ENCODE measurements at regions not wholly inside any gene's neighbourhood (a gene's known extent, or its start where the extent isn't known, plus 50 kb on each side); places are given as distances from the start of the nearest gene placed in this dataset.

DNA sequence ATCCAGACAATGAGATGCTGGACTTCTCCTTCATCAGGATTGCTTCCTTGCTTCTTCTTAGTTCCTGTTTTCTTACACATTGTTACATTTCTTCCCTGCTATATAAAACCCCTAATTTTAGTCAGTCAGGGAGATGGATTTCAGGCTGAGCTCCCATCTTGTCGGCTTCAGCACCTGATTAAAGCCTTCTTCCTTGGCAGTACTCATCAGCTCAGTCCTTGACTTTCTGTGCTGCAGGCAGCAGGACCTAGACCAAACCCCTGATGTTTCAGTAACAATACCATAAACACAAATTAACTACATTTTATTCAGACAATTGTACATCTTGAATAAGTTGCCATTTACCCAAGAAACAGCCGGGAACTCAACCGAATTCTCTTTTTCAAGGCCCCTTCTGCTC lies 156.4 kb upstream of the RREB1 start:
- Histone ChIP-seq H3K27ac (ENCODE audit: extremely low read depth, low read depth, low read length) (no peak overlapping the region), H3K27me3 (ENCODE audit: control insufficient read depth in 2 of 2, insufficient read depth in 2 of 2, low read length in 2 of 2) (no peaks in the 10 kb centered on the region), H3K4me1 (replicated peaks in 1 of 2; ENCODE audit: control insufficient read depth in 2 of 2, insufficient read depth in 2 of 2, low read length in 2 of 2) (peaks cover 0 to 3% of the 10 kb centered on the region in 2 experiments; a peak in 1 of 5 replicates), H2AFZ (ENCODE audit: low read depth, low read length) (no peak overlapping the region), H3K36me3 (ENCODE audit: control insufficient read depth, insufficient read depth, low read length) (no peaks in the 10 kb centered on the region), H3K4me2 (ENCODE audit: insufficient read depth, low read length) (no peak overlapping the region), H3K79me2 (ENCODE audit: control insufficient read depth, insufficient read depth, low read length) (no peaks in the 10 kb centered on the region), H3K4me3 (no peak overlapping the region), H3K9ac (ENCODE audit: insufficient read depth in 1 of 2, low read depth in 2 of 2, low read length in 2 of 2) (no peak overlapping the region), H4K20me1 (replicated peaks; ENCODE audit: control insufficient read depth, insufficient read depth, low read length) (no peaks in the 10 kb centered on the region), H3K9me1 (ENCODE audit: control insufficient read depth, insufficient read depth, low read length) (no peaks in the 10 kb centered on the region), H3K9me3 (replicated peaks; ENCODE audit: control insufficient read depth, insufficient read depth, low read depth, low read length) (peaks cover 14% of the 10 kb centered on the region)
- POLR2A ChIA-PET, result no interaction called here
- no TSS peak for BruUV-seq (replicated peaks)
- CTCF ChIA-PET (ENCODE audit: low intra/inter-chr PET ratio), result no interaction called here
- in situ Hi-C loops (cut with MboI), result no loop called here
- intact Hi-C loops (cut with micrococcal nuclease), result no loop called here
- ATAC-seq (no peak), FAIRE-seq (no peak), DNase-seq (ENCODE audit: extremely low read depth in 1 of 4, low spot score in 3 of 4) (no peak)
- 22% methylated on average over 3 of the region's 3 CpGs for whole genome bisulfite sequencing (ENCODE audit: insufficient coverage, low coverage, missing lambda C conversion rate)
- peak; percentile 85; the same call in 1 of the 2 replicates for TF ChIP-seq ZNF124 (CRISPR knock-in tag; IDR thresholded peaks at IDR 0.05)
- no peak for TF ChIP-seq KAT7 (CRISPR knock-in tag; IDR thresholded peaks at IDR 0.05; ENCODE audit: borderline replicate concordance)
- TF ChIP-seq CBX5 (IDR thresholded peaks at IDR 0.05; ENCODE audit: borderline replicate concordance, low read depth), result 0 out of 2 replicates have a peak, but pooled peaks have one; percentile 26
- TF ChIP-seq NUFIP1 (IDR thresholded peaks at IDR 0.05; ENCODE audit: partially characterized antibody), result no peak
- peak in 1 of 3 experiments; percentile 46 for TF ChIP-seq YY1 (IDR thresholded peaks at IDR 0.05; ENCODE audit: borderline replicate concordance in 1 of 3, control insufficient read depth in 1 of 3, extremely low read depth in 1 of 3, insufficient read depth in 3 of 3, insufficient read length in 1 of 3, insufficient replicate concordance in 2 of 3, low read depth in 1 of 3, low read length in 2 of 3)

DNA sequence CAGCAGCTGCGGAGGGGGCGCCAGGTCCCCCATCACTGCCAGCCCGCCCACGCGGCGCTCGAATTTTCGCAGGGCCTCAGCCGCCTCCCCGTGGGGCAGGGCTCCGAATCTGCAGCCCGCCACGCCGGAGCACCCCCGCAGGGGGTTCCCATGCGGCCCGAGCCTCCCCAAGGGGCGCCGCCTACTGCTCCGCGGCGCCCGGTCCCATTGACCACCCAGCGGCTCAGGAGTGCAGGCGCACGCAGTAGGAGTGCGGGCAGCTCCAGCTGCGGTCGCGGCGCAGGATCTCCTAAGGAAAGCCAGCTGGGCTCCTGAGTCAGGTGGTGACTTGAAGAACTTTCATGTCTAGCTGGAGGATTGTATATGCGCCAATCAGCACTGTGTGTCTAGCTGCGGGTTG lies 155.3 kb upstream of the RREB1 start:
- Histone ChIP-seq H3K4me1 (replicated peaks in 1 of 2; ENCODE audit: control insufficient read depth in 2 of 2, insufficient read depth in 2 of 2, low read length in 2 of 2) (peaks cover 0 to 3% of the 10 kb centered on the region in 2 experiments; a peak in 2 of 5 replicates), H3K9ac (ENCODE audit: insufficient read depth in 1 of 2, low read depth in 2 of 2, low read length in 2 of 2) (no peak overlapping the region), H3K4me3 (no peak overlapping the region), H3K36me3 (ENCODE audit: control insufficient read depth, insufficient read depth, low read length) (no peaks in the 10 kb centered on the region), H3K79me2 (ENCODE audit: control insufficient read depth, insufficient read depth, low read length) (no peaks in the 10 kb centered on the region), H3K9me1 (ENCODE audit: control insufficient read depth, insufficient read depth, low read length) (no peaks in the 10 kb centered on the region), H2AFZ (ENCODE audit: low read depth, low read length) (no peak overlapping the region), H3K27ac (ENCODE audit: extremely low read depth, low read depth, low read length) (no peak overlapping the region), H3K9me3 (replicated peaks; ENCODE audit: control insufficient read depth, insufficient read depth, low read depth, low read length) (peaks cover 14% of the 10 kb centered on the region), H4K20me1 (replicated peaks; ENCODE audit: control insufficient read depth, insufficient read depth, low read length) (no peaks in the 10 kb centered on the region), H3K27me3 (ENCODE audit: control insufficient read depth in 2 of 2, insufficient read depth in 2 of 2, low read length in 2 of 2) (no peaks in the 10 kb centered on the region), H3K4me2 (ENCODE audit: insufficient read depth, low read length) (no peak overlapping the region)
- in situ Hi-C loops (cut with MboI) (no loop called here), intact Hi-C loops (cut with micrococcal nuclease) (no loop called here)
- ChIA-PET POLR2A (interaction anchor here (1.4 kb wide), 1 partner anchor 16 kb away, joined by 4 read pairs; no protein-coding TSS in a partner anchor), CTCF (ENCODE audit: low intra/inter-chr PET ratio) (no interaction called here)
- TF ChIP-seq TFAM (CRISPR knock-in tag; conservative IDR thresholded peaks at IDR 0.05) (no peak), ZKSCAN1 (IDR thresholded peaks at IDR 0.05; ENCODE audit: low read depth, low read length) (peak; percentile 72)
- TF ChIP-seq, protein P1, sequence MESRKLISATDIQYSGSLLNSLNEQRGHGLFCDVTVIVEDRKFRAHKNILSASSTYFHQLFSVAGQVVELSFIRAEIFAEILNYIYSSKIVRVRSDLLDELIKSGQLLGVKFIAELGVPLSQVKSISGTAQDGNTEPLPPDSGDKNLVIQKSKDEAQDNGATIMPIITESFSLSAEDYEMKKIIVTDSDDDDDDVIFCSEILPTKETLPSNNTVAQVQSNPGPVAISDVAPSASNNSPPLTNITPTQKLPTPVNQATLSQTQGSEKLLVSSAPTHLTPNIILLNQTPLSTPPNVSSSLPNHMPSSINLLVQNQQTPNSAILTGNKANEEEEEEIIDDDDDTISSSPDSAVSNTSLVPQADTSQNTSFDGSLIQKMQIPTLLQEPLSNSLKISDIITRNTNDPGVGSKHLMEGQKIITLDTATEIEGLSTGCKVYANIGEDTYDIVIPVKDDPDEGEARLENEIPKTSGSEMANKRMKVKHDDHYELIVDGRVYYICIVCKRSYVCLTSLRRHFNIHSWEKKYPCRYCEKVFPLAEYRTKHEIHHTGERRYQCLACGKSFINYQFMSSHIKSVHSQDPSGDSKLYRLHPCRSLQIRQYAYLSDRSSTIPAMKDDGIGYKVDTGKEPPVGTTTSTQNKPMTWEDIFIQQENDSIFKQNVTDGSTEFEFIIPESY (CRISPR knock-in tag; IDR thresholded peaks at IDR 0.05), result peak; percentile 70; the same call in 1 of the 2 replicates
- no TSS peak for BruUV-seq (replicated peaks)
- 93% methylated on average over 12 of the region's 33 CpGs for WGBS (ENCODE audit: insufficient coverage, low coverage, missing lambda C conversion rate)
- ATAC-seq (no peak), FAIRE-seq (no peak), DNase-seq (ENCODE audit: extremely low read depth in 1 of 4, low spot score in 3 of 4) (no peak)

All from K562 (cell line).